PC-3 (cell line): ENCODE measurements at regions not wholly inside any gene's neighbourhood (a gene's known extent, or its start where the extent isn't known, plus 50 kb on each side); places are given as distances from the start of the nearest gene placed in this dataset.

Source experiments
- ATAC-seq: fragments of 200-7000 bp; cut with Tn5 transposase; 2 replicates; pipeline ENCODE4 v1.9.1; 2020; ENCODE audit warnings: mild to moderate bottlenecking, moderate library complexity
- BruUV-seq: library from RNA; stranded (reverse); fragments of 400-500 nt; replicated peaks from 2 replicates; lab custom pipeline; 2021; lab: Mats Ljungman, UMichigan
- CTCF ChIA-PET: fragments of 300-600 bp; sonication (Branson Sonifier 250); formaldehyde crosslinking; loops from one replicate; lab custom pipeline; 2022; ENCODE audit warnings: antibody characterized with exemption; lab: Charles Lee
- POLR2A ChIA-PET: fragments of 300-600 bp; sonication (Branson Sonifier 250); formaldehyde crosslinking; loops from one replicate; lab custom pipeline; 2022; ENCODE audit warnings: antibody characterized with exemption; ENCODE audit not compliant: unreplicated experiment; lab: Charles Lee
- DNase-seq: peaks from one replicate; pipeline ENCODE4 v3.0.0-alpha.2; 2015
- H2AFZ ChIP-seq: fragments of 300-600 bp; sonication (generic); 2 replicates; pipeline ENCODE4 v1.6.0; 2016; ENCODE audit warnings: antibody characterized with exemption, low read length
- H3F3A ChIP-seq: fragments of 300-600 bp; sonication (generic); one replicate; pipeline ENCODE4 v1.6.0; 2017; ENCODE audit warnings: antibody characterized with exemption, low read length, control low read depth, mild to moderate bottlenecking; ENCODE audit not compliant: unreplicated experiment
- H3K27ac ChIP-seq: fragments of 300-600 bp; sonication (generic); 2 replicates; pipeline ENCODE4 v1.5.1; 2016; ENCODE audit warnings: mild to moderate bottlenecking, low read length
- H3K27me3 ChIP-seq: fragments of 300-600 bp; sonication (generic); 2 replicates; pipeline ENCODE4 v1.6.1; 2016; ENCODE audit warnings: low read length, mixed read lengths
- H3K36me3 ChIP-seq: fragments of 300-600 bp; sonication (generic); 2 replicates; pipeline ENCODE4 v1.6.1; 2016; ENCODE audit warnings: low read depth, mixed run types, low read length, mixed read lengths
- H3K4me1 ChIP-seq: fragments of 300-600 bp; sonication (generic); 2 replicates; pipeline ENCODE4 v1.5.1; 2016; ENCODE audit warnings: low read length; ENCODE audit not compliant: insufficient read depth
- H3K4me2 ChIP-seq: fragments of 300-600 bp; sonication (generic); 2 replicates; pipeline ENCODE4 v1.6.0; 2016; ENCODE audit warnings: low read length
- H3K4me3 ChIP-seq: fragments of 300-600 bp; sonication (generic); 2 replicates; pipeline ENCODE4 v1.5.1; 2016; ENCODE audit warnings: mild to moderate bottlenecking, low read length, mixed read lengths
- H3K79me2 ChIP-seq: fragments of 300-600 bp; sonication (generic); 2 replicates; pipeline ENCODE4 v1.6.1; 2017; ENCODE audit warnings: low read length, mixed read lengths
- H3K9ac ChIP-seq: fragments of 300-600 bp; sonication (generic); 2 replicates; pipeline ENCODE4 v1.6.0; 2016; ENCODE audit warnings: mild to moderate bottlenecking, low read length
- H3K9me2 ChIP-seq: fragments of 300-600 bp; sonication (generic); replicated peaks from 2 replicates; pipeline ENCODE4 v1.6.1; 2016; ENCODE audit warnings: mixed run types, low read length, mixed read lengths
- H3K9me3 ChIP-seq: fragments of 300-600 bp; sonication (generic); 2 replicates; pipeline ENCODE4 v1.6.1; 2016; ENCODE audit warnings: low read length, mixed read lengths
- H4K20me1 ChIP-seq: fragments of 300-600 bp; sonication (generic); 2 replicates; pipeline ENCODE4 v1.6.1; 2016; ENCODE audit warnings: low read length, mixed read lengths
- CTCF ChIP-seq: fragments of 300-600 bp; sonication (generic); conservative IDR thresholded peaks from 2 replicates; pipeline ENCODE4 v1.5.1; 2017; ENCODE audit warnings: antibody characterized with exemption, low read depth, mild to moderate bottlenecking, low read length
- EZH2 ChIP-seq: fragments of 300-600 bp; sonication (generic); IDR thresholded peaks from one replicate; pipeline ENCODE4 v1.6.1; 2017; ENCODE audit warnings: antibody characterized with exemption, mild to moderate bottlenecking, low read length; ENCODE audit not compliant: unreplicated experiment
- EZH2phosphoT487 ChIP-seq: fragments of 300-600 bp; sonication (generic); IDR thresholded peaks from 2 replicates; pipeline ENCODE4 v1.6.1; 2018; ENCODE audit warnings: mild to moderate bottlenecking, antibody characterized with exemption, low read length, borderline replicate concordance
- intact Hi-C: fragments of 100-400 bp; cut with micrococcal nuclease; formaldehyde crosslinking; loops from 2 replicates; pipeline ENCODE4 v1.9.0; 2023

- Histone ChIP-seq H3K4me1 (peaks cover 32% of the 10 kb centered on the region), H3F3A (no peaks in the 10 kb centered on the region), H3K36me3 (no peaks in the 10 kb centered on the region), H4K20me1 (no peaks in the 10 kb centered on the region), H3K4me2 (no peak overlapping the region), H3K27ac (no peak overlapping the region), H3K27me3 (no peaks in the 10 kb centered on the region), H3K9me2 (no peaks in the 10 kb centered on the region), H3K4me3 (no peak overlapping the region), H2AFZ (no peak overlapping the region), H3K9me3 (no peaks in the 10 kb centered on the region), H3K9ac (no peak overlapping the region), H3K79me2 (no peaks in the 10 kb centered on the region)
- intact Hi-C loops: loop anchor here (5.0 kb wide), 1 partner anchor 289 kb away; no protein-coding TSS in a partner anchor
- no TSS peak for BruUV-seq
- no peak for TF ChIP-seq EZH2phosphoT487
- TF ChIP-seq EZH2: no peak
- no peak for TF ChIP-seq CTCF
- DNase-seq: no peak
- ChIA-PET CTCF (interaction anchor here (0.6 kb wide), 1 partner anchor 403 kb away, joined by 4 read pairs; no protein-coding TSS in a partner anchor), POLR2A (no interaction called here)
- ATAC-seq: no peak
These were observed 434.4 kb downstream of the RAP2B start for GRCh38 chr3:153596401-153596800.

GRCh38 chr3:153599685-153600084, 437.7 kb downstream of the RAP2B start:
- ATAC-seq (peak; percentile 91), DNase-seq (peak; percentile 96)
- peak overlapping the region; percentile 31 for H3K4me2 ChIP-seq
- H3K9me2 ChIP-seq: no peaks in the 10 kb centered on the region
- intact Hi-C loops: loop anchor here (1.0 to 5.0 kb wide), 6 partner anchors 68 to 371 kb away; no protein-coding TSS in a partner anchor
- peak overlapping the region; percentile 48 for H3K27ac ChIP-seq
- H3K4me3 ChIP-seq: no peak overlapping the region
- ChIA-PET CTCF (no interaction called here), POLR2A (no interaction called here)
- H2AFZ ChIP-seq: no peak overlapping the region
- no peak overlapping the region for H3K9ac ChIP-seq
- TF ChIP-seq EZH2phosphoT487 (no peak), CTCF (no peak), EZH2 (no peak)
- peaks cover 30% of the 10 kb centered on the region for H3K4me1 ChIP-seq
- no TSS peak for BruUV-seq
- H3K79me2 ChIP-seq: no peaks in the 10 kb centered on the region
- H4K20me1 ChIP-seq: no peaks in the 10 kb centered on the region
- H3K27me3 ChIP-seq: no peaks in the 10 kb centered on the region
- H3K9me3 ChIP-seq: no peaks in the 10 kb centered on the region
- H3K36me3 ChIP-seq: no peaks in the 10 kb centered on the region
- H3F3A ChIP-seq: no peaks in the 10 kb centered on the region

- Histone ChIP-seq H3K27me3 (no peaks in the 10 kb centered on the region), H3K4me1 (peaks cover 30% of the 10 kb centered on the region), H3K9ac (no peak overlapping the region), H2AFZ (no peak overlapping the region), H3K4me2 (peak overlapping the region; percentile 32; the same call in 1 of the 2 replicates), H3K9me2 (no peaks in the 10 kb centered on the region), H3K36me3 (no peaks in the 10 kb centered on the region), H3K4me3 (no peak overlapping the region), H3K9me3 (no peaks in the 10 kb centered on the region), H3K79me2 (no peaks in the 10 kb centered on the region), H3F3A (no peaks in the 10 kb centered on the region), H3K27ac (no peak overlapping the region), H4K20me1 (no peaks in the 10 kb centered on the region)
- intact Hi-C loops: loop anchor here (2.0 kb wide), 1 partner anchor 326 kb away; no protein-coding TSS in a partner anchor
- CTCF ChIA-PET: interaction anchor here (0.6 kb wide), 1 partner anchor 197 kb away, joined by 3 read pairs; no protein-coding TSS in a partner anchor
- no peak for DNase-seq
- no TSS peak for BruUV-seq
- no peak for ATAC-seq
- POLR2A ChIA-PET: no interaction called here
- no peak for TF ChIP-seq CTCF
- no peak for TF ChIP-seq EZH2
- no peak for TF ChIP-seq EZH2phosphoT487
These were observed 438.9 kb downstream of the RAP2B start for GRCh38 chr3:153600896-153601295.
